PFSK-1 (cell line): ENCODE measurements at regions not wholly inside any gene's neighbourhood (a gene's known extent, or its start where the extent isn't known, plus 50 kb on each side); places are given as distances from the start of the nearest gene placed in this dataset.

ENCODE experiments used
- FOXP2 ChIP-seq: optimal IDR thresholded peaks from 2 replicates; pipeline ENCODE3; 2011; ENCODE audit warnings: borderline replicate concordance, control low read depth, inconsistent platforms; ENCODE audit not compliant: insufficient read depth; ENCODE audit errors: extremely low read length, extremely low read depth
- POLR2AphosphoS5 ChIP-seq: IDR thresholded peaks from 2 replicates; pipeline ENCODE4 v1.6.1; 2012; ENCODE audit warnings: low read depth, mild to moderate bottlenecking, control low read depth, low read length, moderate library complexity

- TF ChIP-seq FOXP2: no peak
- no peak for TF ChIP-seq POLR2AphosphoS5
Measured at GRCh38 chr4:66062921-66063320, 392.6 kb upstream of the EPHA5 start.
